G401.6 (cell line): ENCODE measurements at regions not wholly inside any gene's neighbourhood (a gene's known extent, or its start where the extent isn't known, plus 50 kb on each side); places are given as distances from the start of the nearest gene placed in this dataset.
"Not testable (repeated sequence)": the region's sequence is repeated elsewhere in the genome, so short reads cannot be mapped to it uniquely, and the experiment has no call there.

Source experiments
- FAIRE-seq: peaks from 2 replicates; lab custom pipeline; 2012; peaks lifted over from hg19 to GRCh38; lab: Jason Lieb, UNC

- no peak for FAIRE-seq
Observed at GRCh38 chr6:103534095-103534494, 1325.6 kb downstream of the HACE1 start.

DNA sequence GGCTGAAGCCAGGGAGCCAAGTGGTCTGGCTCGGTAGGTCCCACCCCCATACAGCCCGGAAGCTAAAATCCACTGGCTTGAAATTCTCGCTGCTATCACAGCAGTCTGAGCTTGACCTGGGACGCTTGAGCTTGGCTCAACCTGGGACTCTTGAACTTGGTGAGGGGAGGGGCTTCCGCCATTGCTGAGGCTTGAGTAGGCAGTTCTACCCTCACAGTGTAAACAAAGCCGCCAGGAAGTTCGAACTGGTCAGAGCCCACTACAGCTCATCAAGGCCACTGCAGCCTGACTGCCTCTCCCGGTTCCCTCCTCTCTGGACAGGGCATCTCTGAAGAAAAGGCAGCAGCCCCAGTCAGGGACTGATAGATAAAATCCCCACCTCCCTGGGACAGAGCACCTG is 1337.7 kb downstream of the HACE1 start:
- FAIRE-seq = no peak

DNA sequence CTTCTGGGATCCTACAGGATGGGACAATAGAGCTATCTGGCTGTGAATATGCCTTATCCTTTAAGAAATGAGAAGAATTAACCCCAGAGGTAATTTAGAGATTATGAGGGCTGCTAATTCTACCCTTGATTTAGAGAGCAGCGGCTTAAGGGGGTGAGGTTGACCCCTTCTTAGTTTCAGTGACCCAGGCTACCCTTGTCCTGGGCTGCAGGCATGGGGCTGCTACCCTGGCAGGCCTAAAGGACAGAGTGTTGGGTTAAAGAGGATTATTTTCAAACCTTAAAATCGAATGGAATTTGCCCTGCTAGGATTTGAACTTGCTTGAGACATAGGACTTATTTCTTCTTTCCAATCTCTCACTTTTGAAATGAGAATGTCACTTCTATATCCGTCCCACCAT is 1343.4 kb downstream of the HACE1 start:
- no peak for FAIRE-seq

GRCh38 chr6:103507052-103507451 is 1352.7 kb downstream of the HACE1 start:
- no peak for FAIRE-seq

DNA sequence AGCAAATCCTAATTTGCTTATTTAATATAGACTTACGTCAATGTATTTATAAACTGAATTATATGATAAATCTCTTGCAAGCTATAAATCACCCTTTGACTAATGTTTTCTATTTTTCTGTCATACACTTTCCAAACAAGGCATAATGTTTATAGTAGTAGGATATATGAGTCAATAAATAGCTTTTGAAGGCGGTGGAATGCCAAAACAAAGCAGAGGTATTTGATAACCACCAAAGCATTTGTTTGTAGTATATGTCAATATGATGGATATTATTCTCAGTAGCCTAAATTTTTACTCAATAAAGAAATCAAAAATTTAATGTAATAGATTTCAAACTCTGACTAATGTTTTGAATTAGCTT is 1354.6 kb downstream of the HACE1 start:
- no peak for FAIRE-seq

GRCh38 chr6:103504501-103505154 is 1355.1 kb downstream of the HACE1 start:
- peak; percentile 66 for FAIRE-seq

GRCh38 chr6:103496588-103496987 is 1363.1 kb downstream of the HACE1 start:
- not testable (repeated sequence) for FAIRE-seq

DNA sequence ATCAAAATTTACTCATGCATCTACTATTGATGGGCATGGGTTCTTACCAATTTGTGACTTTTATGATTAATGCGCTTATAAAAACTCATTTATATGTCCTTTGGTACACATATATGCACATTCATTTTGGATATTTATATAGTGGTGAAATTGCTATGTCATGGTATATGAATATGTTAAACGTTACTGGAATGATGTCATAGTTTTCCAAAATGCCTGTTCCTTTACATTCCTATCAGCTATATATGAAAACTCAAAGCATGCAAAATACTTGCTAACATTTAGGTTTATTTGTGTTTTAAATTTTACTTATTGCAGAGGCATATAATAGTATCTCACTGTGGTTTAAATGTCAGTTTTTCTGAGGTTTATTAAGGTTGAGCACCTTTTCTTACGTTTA is 1403.1 kb downstream of the HACE1 start:
- peak; percentile 21 for FAIRE-seq

DNA sequence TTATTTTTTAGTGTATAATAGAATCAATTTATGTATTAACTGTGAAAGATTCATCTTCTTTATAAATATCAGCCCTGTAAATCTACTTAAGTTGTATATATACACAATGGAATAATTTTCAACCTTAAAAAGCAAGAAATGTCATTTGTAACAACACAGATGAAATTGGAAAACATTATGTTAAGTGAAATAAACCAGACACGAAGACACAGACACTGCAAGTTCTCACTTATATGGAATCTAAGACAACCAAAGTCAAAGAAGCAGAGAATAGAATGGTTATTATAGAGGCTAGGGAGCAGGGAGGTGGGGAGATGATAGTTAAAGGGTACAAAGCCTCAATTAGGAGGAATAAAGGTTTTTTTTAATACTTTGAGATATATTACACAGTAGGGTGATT is 1404.4 kb downstream of the HACE1 start:
- FAIRE-seq = no peak

GRCh38 chr6:103409475-103409874 is 1450.2 kb downstream of the HACE1 start:
- no peak for FAIRE-seq

DNA sequence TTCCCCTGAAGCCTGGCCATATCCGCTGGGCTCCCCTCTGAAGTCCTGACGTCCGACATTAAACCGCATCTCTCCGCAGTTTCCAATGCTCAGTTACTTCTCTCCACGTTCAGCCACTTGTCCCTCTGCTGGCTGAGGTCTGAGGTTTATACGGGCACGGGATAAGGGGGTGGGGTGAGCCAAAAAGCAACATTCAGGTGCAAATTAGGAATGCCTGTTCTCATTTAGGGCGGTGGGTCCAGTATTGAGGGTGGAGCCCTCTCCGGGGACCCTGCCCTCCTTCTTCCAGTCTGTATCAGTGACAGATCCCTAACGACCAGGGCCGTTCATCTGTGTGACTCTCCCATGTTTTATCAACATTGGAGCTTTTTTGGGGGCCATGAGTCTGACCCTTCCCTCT is 1454.4 kb downstream of the HACE1 start:
- no peak for FAIRE-seq

DNA sequence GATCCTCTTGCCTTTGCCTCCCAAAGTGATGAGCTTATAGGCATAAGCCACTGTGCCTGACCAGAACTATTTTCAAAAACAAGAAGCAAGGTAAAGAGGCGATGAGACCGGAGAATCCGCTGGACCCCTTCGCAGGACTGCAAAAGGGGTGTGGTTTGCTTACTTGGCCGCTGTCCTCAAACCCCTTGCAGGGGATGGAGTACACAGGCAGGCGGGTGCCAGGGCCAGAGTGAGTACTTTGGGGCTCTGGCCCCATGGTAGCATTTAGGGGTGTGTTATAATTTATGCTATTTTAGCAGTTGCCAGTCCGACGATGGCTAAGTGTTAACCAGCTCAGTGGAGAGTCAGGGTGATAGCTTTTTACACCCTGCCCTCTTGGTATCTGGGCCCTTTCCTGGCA is 1454.9 kb downstream of the HACE1 start:
- no peak for FAIRE-seq

GRCh38 chr6:103396768-103397167 is 1463.0 kb downstream of the HACE1 start:
- no peak for FAIRE-seq

- no peak for FAIRE-seq
Observed at GRCh38 chr6:103379272-103379671, 1480.4 kb downstream of the HACE1 start.

GRCh38 chr6:103367212-103367611 is 1492.5 kb downstream of the HACE1 start:
- no peak for FAIRE-seq

- FAIRE-seq = no peak
Observed at GRCh38 chr6:103356531-103356930, 1503.2 kb downstream of the HACE1 start.

GRCh38 chr6:103344554-103345163 is 1515.1 kb downstream of the HACE1 start:
- no peak for FAIRE-seq

- FAIRE-seq = no peak
Observed at GRCh38 chr6:103335412-103335811, 1524.3 kb downstream of the HACE1 start.

DNA sequence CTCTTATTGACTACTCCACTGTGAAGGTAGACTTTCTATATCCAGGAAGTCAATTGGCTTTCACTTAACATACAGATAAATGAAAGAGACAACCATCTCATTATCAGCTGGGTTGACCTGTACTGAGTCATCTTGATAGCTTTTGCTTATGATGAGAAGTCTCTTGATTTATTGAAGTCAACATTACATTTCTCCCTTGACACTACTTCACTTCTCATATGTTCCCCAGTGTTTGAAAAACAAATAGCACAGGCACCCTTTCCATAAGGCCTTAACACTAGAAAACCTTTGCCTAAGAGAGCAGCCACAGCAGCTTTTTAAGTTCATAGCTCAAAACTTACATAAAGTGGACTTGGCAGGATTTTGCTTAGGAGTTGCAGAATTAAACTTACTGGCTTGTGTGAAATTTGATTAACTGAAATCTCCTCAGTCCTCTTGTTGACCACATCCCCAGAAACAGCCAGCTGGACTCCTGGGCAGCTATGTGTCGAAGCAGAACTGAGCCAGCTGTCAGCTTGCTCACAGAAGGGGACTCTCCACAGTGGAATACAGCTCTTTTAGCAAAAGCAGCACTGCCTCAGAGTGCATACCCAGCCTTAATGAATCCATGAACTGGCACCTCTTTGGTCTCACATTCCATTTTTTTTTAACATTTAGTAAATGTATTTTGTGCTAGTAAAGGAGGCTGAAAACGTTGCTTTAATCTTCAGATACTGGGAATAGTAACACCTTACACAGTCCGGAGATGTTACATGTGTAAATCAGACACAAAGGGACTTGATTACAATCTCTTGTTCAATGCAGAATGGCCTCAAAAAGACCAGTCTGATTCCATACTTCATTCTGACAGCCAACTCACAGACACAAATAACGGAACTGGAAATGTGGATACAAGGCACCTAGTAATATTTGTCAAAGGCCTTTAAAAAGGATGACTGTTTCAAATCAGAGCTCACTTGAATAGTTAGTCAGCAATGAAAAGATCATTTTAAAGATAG is 1532.7 kb downstream of the HACE1 start:
- FAIRE-seq = no peak

DNA sequence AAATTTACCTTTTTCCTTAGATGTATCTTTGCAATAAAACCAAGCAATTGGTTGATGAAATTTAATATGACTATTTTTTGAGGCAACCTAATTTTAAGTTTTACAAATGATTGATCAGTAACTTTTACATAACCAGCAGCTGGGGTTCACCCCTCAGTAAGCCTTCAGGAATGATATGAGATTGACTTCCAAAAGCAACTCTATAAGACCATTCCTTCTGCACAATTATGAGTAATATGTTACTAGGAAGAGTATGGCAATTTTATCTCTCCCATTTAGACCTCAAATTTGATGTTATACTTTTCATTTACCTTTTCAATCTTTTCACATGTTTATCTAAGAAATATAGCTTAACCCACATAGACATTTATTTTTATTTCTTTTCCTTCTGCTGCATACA is 1546.3 kb downstream of the HACE1 start:
- FAIRE-seq = no peak

DNA sequence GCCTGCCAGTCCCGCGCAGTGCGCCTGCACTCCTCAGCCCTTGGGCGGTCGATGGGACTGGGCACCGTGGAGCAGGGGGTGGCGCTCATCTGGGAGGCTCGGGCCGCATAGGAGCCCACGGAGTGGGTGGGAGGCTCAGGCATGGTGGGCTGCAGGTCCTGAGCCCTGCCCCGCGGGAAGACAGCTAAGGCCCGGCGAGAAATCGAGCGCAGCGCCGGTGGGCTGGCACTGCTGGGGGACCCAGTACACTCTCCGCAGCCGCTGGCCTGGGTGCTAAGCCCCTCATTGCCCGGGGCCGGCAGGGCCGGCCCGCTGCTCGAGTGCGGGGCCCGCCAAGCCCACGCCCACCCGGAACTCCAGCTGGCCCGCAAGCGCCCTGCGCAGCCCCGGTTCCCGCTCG is 1565.3 kb downstream of the HACE1 start:
- not testable (repeated sequence) for FAIRE-seq

DNA sequence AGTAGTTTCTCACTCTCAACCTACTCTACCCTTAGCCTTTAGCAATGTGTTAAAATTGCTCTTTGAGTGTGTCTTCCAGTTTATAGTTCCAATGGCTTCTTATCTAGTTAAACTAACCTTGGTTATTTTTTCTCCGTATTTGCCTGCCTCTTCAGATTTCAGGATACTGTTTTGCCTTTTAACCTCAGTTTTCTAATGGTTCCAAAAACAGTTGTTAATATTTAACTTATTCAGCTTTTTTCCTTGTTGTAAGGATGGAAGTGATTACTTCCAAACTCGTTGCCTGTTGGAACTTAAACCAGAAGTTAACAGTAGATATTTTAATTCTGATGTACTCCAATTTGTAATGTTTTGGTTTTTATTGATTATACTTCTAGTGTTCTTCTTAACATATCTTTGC is 1574.9 kb downstream of the HACE1 start:
- no peak for FAIRE-seq

DNA sequence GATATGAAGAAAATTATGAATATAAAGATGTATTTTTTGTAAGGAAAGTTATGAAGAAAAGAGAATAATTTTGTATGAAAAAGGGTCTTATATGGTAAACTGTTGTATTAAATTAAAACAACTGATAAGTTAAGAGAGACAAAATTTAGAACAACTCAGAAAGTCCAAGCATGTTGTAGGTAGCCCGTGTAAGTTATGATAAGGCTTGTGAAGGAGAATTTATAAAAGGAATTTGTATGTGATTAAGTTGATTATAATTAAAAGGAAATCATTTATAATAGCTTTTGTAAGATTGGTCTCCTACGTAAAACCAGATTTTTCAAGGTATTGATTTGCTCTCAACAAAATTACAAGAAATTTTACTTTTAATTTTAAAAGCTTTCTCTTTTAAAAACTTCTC is 1579.3 kb downstream of the HACE1 start:
- no peak for FAIRE-seq
